ENCODE measurements at regions not wholly inside any gene's neighbourhood (a gene's known extent, or its start where the extent isn't known, plus 50 kb on each side); places are given as distances from the start of the nearest gene placed in this dataset.
"Not testable (repeated sequence)": the region's sequence is repeated elsewhere in the genome, so short reads cannot be mapped to it uniquely, and the experiment has no call there.

GRCh38 chr2:196492946-196493345 lies 146.6 kb upstream of the CCDC150 start:
- no peak for DNase-seq (ENCODE audit: low read depth)

GRCh38 chr2:196498962-196499361 lies 140.6 kb upstream of the CCDC150 start:
- DNase-seq (ENCODE audit: low read depth), result no peak

- no peak for DNase-seq (ENCODE audit: low read depth)
Measured at GRCh38 chr2:196499686-196500085, 139.8 kb upstream of the CCDC150 start.

- DNase-seq (ENCODE audit: low read depth), result no peak
Measured at GRCh38 chr2:196500686-196501431, 138.7 kb upstream of the CCDC150 start.

GRCh38 chr2:196501836-196502235 lies 137.7 kb upstream of the CCDC150 start:
- DNase-seq (ENCODE audit: low read depth), result no peak

GRCh38 chr2:196502386-196502785 lies 137.1 kb upstream of the CCDC150 start:
- no peak for DNase-seq (ENCODE audit: low read depth)

- DNase-seq (ENCODE audit: low read depth), result no peak
Measured at GRCh38 chr2:196503398-196503797, 136.1 kb upstream of the CCDC150 start.

GRCh38 chr2:196504788-196505187 lies 134.7 kb upstream of the CCDC150 start:
- DNase-seq (ENCODE audit: low read depth), result no peak

- no peak for DNase-seq (ENCODE audit: low read depth)
Measured at GRCh38 chr2:196510246-196510645, 129.3 kb upstream of the CCDC150 start.

- no peak for DNase-seq (ENCODE audit: low read depth)
Measured at GRCh38 chr2:196511258-196512168, 128.0 kb upstream of the CCDC150 start.

GRCh38 chr2:196513796-196514526 lies 125.6 kb upstream of the CCDC150 start:
- DNase-seq (ENCODE audit: low read depth), result no peak

GRCh38 chr2:196514641-196515040 lies 124.9 kb upstream of the CCDC150 start:
- no peak for DNase-seq (ENCODE audit: low read depth)

GRCh38 chr2:196515051-196515450 lies 124.5 kb upstream of the CCDC150 start:
- DNase-seq (ENCODE audit: low read depth), result no peak

- DNase-seq (ENCODE audit: low read depth), result no peak
Measured at GRCh38 chr2:196515608-196516007, 123.9 kb upstream of the CCDC150 start.

- DNase-seq (ENCODE audit: low read depth), result no peak
Measured at GRCh38 chr2:196516564-196516963, 123.0 kb upstream of the CCDC150 start.

- DNase-seq (ENCODE audit: low read depth), result no peak
Measured at GRCh38 chr2:196520605-196521004, 118.9 kb upstream of the CCDC150 start.

- not testable (repeated sequence) for DNase-seq (ENCODE audit: low read depth)
Measured at GRCh38 chr2:196526981-196527725, 112.4 kb upstream of the CCDC150 start.

- no peak for DNase-seq (ENCODE audit: low read depth)
Measured at GRCh38 chr2:196528486-196529223, 110.9 kb upstream of the CCDC150 start.

GRCh38 chr2:196530910-196531309 lies 108.6 kb upstream of the CCDC150 start:
- DNase-seq (ENCODE audit: low read depth), result no peak

- DNase-seq (ENCODE audit: low read depth), result no peak
Measured at GRCh38 chr2:196533772-196534397, 105.6 kb upstream of the CCDC150 start.

- no peak for DNase-seq (ENCODE audit: low read depth)
Measured at GRCh38 chr2:196534495-196534894, 105.0 kb upstream of the CCDC150 start.
